H1 (cell line): ENCODE measurements at regions not wholly inside any gene's neighbourhood (a gene's known extent, or its start where the extent isn't known, plus 50 kb on each side); places are given as distances from the start of the nearest gene placed in this dataset.

Experiments
- RFX5 ChIP-seq: IDR thresholded peaks from 2 replicates; pipeline ENCODE4 v1.6.1; 2011; ENCODE audit warnings: low read depth, low read length, improper control_type of control experiment, borderline replicate concordance
- SP2 ChIP-seq: IDR thresholded peaks from 2 replicates; pipeline ENCODE4 v1.6.1; 2012; ENCODE audit warnings: mild to moderate bottlenecking, low read length, inconsistent platforms

DNA sequence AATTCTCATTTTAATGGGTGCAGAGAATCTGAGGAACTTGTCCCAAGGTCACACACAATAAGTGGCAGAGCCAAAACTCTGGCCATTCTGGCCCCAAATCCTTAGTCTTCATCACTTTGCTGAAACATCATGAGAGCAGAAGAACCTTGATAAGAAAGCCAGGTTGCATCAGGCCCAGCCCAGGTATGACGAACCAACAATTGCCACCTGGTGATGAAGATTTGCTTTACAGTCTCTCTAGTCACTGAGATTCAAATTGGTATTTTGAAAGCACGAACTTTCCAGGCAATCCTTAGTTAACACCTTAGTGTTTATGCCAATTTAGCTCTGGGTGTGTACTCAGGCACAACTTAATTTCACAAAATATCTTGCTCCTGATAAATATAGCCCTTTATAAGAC, 502.7 kb upstream of the HTR2A start (continued):
- TF ChIP-seq SP2 (no peak), RFX5 (no peak)
